CD4-positive, alpha-beta T cell (primary cell): ENCODE measurements at regions not wholly inside any gene's neighbourhood (a gene's known extent, or its start where the extent isn't known, plus 50 kb on each side); places are given as distances from the start of the nearest gene placed in this dataset.

Experiments
- ATAC-seq: fragments of 200-7000 bp; cut with Tn5 transposase; one replicate; pipeline ENCODE4 v1.10.0; 2022; ENCODE audit warnings: mild to moderate bottlenecking; ENCODE audit not compliant: poor library complexity
- CTCF ChIA-PET: fragments of 350-600 bp; sonication (Branson Sonifier 250); formaldehyde crosslinking; loops from one replicate; lab custom pipeline; 2021; ENCODE audit warnings: antibody characterized with exemption, inconsistent platforms; lab: Charles Lee
- POLR2A ChIA-PET: fragments of 350-600 bp; sonication (Branson Sonifier 250); formaldehyde crosslinking; loops from one replicate; lab custom pipeline; 2021; ENCODE audit warnings: antibody characterized with exemption, inconsistent platforms; lab: Charles Lee
- DNase-seq, 14 experiments: peaks; one replicate each; pipeline ENCODE4 v3.0.0-alpha.2; 2013 to 2020; ENCODE audit warnings: mixed read lengths in 2 of 14
- H3K27ac ChIP-seq, 2 donors: one replicate each; pipeline versions ENCODE4 v1.5.1 to v1.7.0; 2013; ENCODE audit warnings: low read length in 2 of 2, low read depth in 1 of 2, mild to moderate bottlenecking in 1 of 2
- H3K27me3 ChIP-seq, 2 experiments: 1 replicate in 1 of 2; 2 replicates in 1 of 2; pipeline versions ENCODE4 v1.6.1 to v1.7.0; 2013; ENCODE audit warnings: low read length in 2 of 2, control low read depth in 1 of 2, mild to moderate bottlenecking in 1 of 2, moderate library complexity in 1 of 2; ENCODE audit not compliant: insufficient read depth in 2 of 2, control insufficient read depth in 1 of 2
- H3K36me3 ChIP-seq: one replicate; pipeline ENCODE4 v1.6.1; 2013; ENCODE audit warnings: low read length, control low read depth; ENCODE audit not compliant: insufficient read depth
- H3K4me1 ChIP-seq: one replicate; pipeline ENCODE4 v1.6.1; 2013; ENCODE audit warnings: low read length, control low read depth; ENCODE audit not compliant: insufficient read depth
- H3K4me3 ChIP-seq: one replicate; pipeline ENCODE4 v1.5.1; 2013; ENCODE audit warnings: mild to moderate bottlenecking, low read length, moderate library complexity
- H3K9me3 ChIP-seq, 2 experiments: 1 replicate in 1 of 2; 2 replicates in 1 of 2; pipeline versions ENCODE4 v1.6.1 to v1.7.0; 2013; ENCODE audit warnings: low read length in 2 of 2, mild to moderate bottlenecking in 2 of 2, control low read depth in 1 of 2, moderate library complexity in 1 of 2; ENCODE audit not compliant: control insufficient read depth in 1 of 2, insufficient read depth in 1 of 2
- H3K27ac Mint-ChIP-seq: one replicate; pipeline ENCODE4 v1.8.0; 2020; ENCODE audit warnings: mixed read lengths
- H3K27me3 Mint-ChIP-seq: one replicate; pipeline ENCODE4 v1.8.0; 2021; ENCODE audit warnings: mixed read lengths
- H3K36me3 Mint-ChIP-seq: one replicate; pipeline ENCODE4 v1.8.0; 2021; ENCODE audit warnings: low read depth, mixed read lengths
- H3K4me1 Mint-ChIP-seq: one replicate; pipeline ENCODE4 v1.8.0; 2021; ENCODE audit warnings: low read depth, mixed read lengths
- H3K4me3 Mint-ChIP-seq: one replicate; pipeline ENCODE4 v1.8.0; 2020; ENCODE audit warnings: mild to moderate bottlenecking, mixed read lengths
- H3K9me3 Mint-ChIP-seq: one replicate; pipeline ENCODE4 v1.8.0; 2020; ENCODE audit warnings: mixed read lengths
- CTCF ChIP-seq: fragments of 200-600 bp; IDR thresholded peaks from one replicate; pipeline ENCODE4 v1.8.0; 2022; ENCODE audit warnings: antibody characterized with exemption, mild to moderate bottlenecking
- intact Hi-C, 2 experiments: fragments of 100-400 bp; cut with DNase I in 1 of 2; cut with micrococcal nuclease in 1 of 2; formaldehyde crosslinking; loops; one replicate each; pipeline versions ENCODE4 v1.15.1 to v1.9.0; 2023 to 2025; cut with DNase I, micrococcal nuclease

DNA sequence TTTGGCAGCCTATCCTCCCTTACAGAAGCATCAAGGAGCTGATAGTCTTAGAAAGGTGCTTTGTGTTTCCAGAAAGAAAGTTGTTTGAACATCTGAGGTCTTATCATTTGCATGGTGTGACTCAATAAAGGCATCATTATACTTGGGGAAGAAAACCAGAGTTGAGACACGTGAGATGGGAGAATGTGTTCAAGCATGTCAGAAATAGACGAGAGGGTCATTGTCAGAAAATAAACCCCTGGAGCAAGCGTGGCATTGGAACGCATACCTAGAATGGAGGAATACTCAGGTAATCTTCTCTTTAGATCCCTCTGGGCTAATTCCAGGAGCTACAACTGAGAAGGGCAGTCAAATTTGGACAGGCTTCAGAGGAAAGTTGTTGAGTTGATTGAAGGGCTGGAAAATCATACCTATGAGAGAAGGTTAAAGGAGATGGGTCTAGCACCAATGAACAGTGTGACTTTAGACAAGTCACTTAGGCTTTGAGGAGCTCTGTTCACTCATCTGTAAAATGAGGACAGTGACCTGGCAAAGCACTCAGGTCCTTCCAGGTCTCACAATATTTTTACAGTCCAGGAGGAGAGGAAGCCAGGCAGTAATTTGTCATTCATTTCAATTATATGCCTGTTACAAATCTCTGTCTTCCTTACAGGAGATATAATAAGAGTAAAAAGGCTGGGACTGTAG, 101.3 kb upstream of the C1orf21 start:
- H3K4me3 Mint-ChIP-seq: no peak overlapping the region
- H3K36me3 Mint-ChIP-seq: no peaks in the 10 kb centered on the region
- ChIA-PET POLR2A (no interaction called here), CTCF (no interaction called here)
- peaks cover 2% of the 10 kb centered on the region for H3K9me3 Mint-ChIP-seq
- intact Hi-C loops: no loop called here
- TF ChIP-seq CTCF: no peak
- Histone ChIP-seq H3K27me3 (no peaks in the 10 kb centered on the region), H3K4me1 (no peaks in the 10 kb centered on the region), H3K4me3 (no peak overlapping the region), H3K27ac (no peak overlapping the region), H3K9me3 (peaks cover 8 to 11% of the 10 kb centered on the region in 2 experiments), H3K36me3 (no peaks in the 10 kb centered on the region)
- DNase-seq (no peak), ATAC-seq (no peak)
- no peaks in the 10 kb centered on the region for H3K27me3 Mint-ChIP-seq
- no peak overlapping the region for H3K27ac Mint-ChIP-seq
- no peaks in the 10 kb centered on the region for H3K4me1 Mint-ChIP-seq

DNA sequence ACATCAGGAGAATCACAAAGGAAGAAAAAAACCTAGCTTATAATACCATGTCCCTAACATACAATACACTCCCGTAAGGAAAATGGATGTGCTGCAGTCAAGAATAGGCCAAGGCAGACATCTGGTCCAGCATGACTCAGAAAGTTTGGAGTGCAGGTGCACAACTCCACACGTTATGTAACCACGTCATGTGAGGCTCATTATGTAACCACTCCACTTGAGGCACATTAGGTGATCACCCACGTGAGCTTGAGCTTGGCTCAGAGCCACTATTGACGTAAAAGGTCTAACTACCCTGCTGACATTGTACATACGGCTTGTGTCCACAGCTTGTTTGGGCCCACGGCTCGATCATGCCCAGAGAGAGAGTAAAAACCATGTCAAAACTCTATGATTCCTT, 99.8 kb upstream of the C1orf21 start:
- peaks cover 8 to 11% of the 10 kb centered on the region in 2 experiments for H3K9me3 ChIP-seq
- Mint-ChIP-seq H3K27me3 (no peaks in the 10 kb centered on the region), H3K27ac (no peak overlapping the region), H3K9me3 (peaks cover 5% of the 10 kb centered on the region), H3K4me1 (no peaks in the 10 kb centered on the region), H3K4me3 (no peak overlapping the region), H3K36me3 (no peaks in the 10 kb centered on the region)
- no peaks in the 10 kb centered on the region for H3K27me3 ChIP-seq
- intact Hi-C loops: no loop called here
- ChIA-PET CTCF (no interaction called here), POLR2A (no interaction called here)
- no peaks in the 10 kb centered on the region for H3K36me3 ChIP-seq
- no peak overlapping the region for H3K4me3 ChIP-seq
- DNase-seq (no peak), ATAC-seq (no peak)
- TF ChIP-seq CTCF: no peak
- H3K27ac ChIP-seq: no peak overlapping the region
- H3K4me1 ChIP-seq: no peaks in the 10 kb centered on the region

- intact Hi-C loops: no loop called here
- Mint-ChIP-seq H3K4me3 (no peak overlapping the region), H3K27me3 (no peaks in the 10 kb centered on the region), H3K27ac (no peak overlapping the region), H3K9me3 (peaks cover 5% of the 10 kb centered on the region), H3K36me3 (no peaks in the 10 kb centered on the region), H3K4me1 (no peaks in the 10 kb centered on the region)
- Histone ChIP-seq H3K4me1 (no peaks in the 10 kb centered on the region), H3K36me3 (no peaks in the 10 kb centered on the region), H3K4me3 (no peak overlapping the region), H3K27ac (no peak overlapping the region), H3K9me3 (peaks cover 8 to 11% of the 10 kb centered on the region in 2 experiments), H3K27me3 (no peaks in the 10 kb centered on the region)
- DNase-seq (peak in 1 of 14 experiments; percentile 2), ATAC-seq (no peak)
- no peak for TF ChIP-seq CTCF
- ChIA-PET CTCF (no interaction called here), POLR2A (no interaction called here)
These were observed 96.8 kb upstream of the C1orf21 start for GRCh38 chr1:184289825-184290550.
